Kidney (tissue), 13 donors: ENCODE measurements at regions not wholly inside any gene's neighbourhood (a gene's known extent, or its start where the extent isn't known, plus 50 kb on each side); places are given as distances from the start of the nearest gene placed in this dataset.

Experiments
- DNase-seq, 5 donors: peaks; one replicate each; pipeline ENCODE4 v3.0.0-alpha.2; 2013 to 2020
- FAIRE-seq: peaks from 2 replicates; lab custom pipeline; 2012; peaks lifted over from hg19 to GRCh38; lab: Jason Lieb, UNC
- H3K27ac ChIP-seq, 2 donors: one replicate each; pipeline ENCODE4 v1.7.0; 2013; ENCODE audit warnings: low read depth in 2 of 2, low read length in 2 of 2, inconsistent platforms in 1 of 2
- H3K27me3 ChIP-seq: one replicate; pipeline ENCODE4 v1.7.1; 2013; ENCODE audit warnings: low read length, inconsistent platforms; ENCODE audit not compliant: control insufficient read depth, insufficient read depth
- H3K36me3 ChIP-seq, 3 donors: one replicate each; pipeline versions ENCODE4 v1.7.0 to v1.7.1; 2013; ENCODE audit warnings: low read length in 3 of 3, control low read depth in 1 of 3, inconsistent platforms in 1 of 3; ENCODE audit not compliant: insufficient read depth in 3 of 3, control insufficient read depth in 2 of 3
- H3K4me1 ChIP-seq, 3 donors: one replicate each; pipeline versions ENCODE4 v1.7.0 to v1.7.1; 2013; ENCODE audit warnings: low read length in 3 of 3, inconsistent platforms in 1 of 3, low read depth in 1 of 3; ENCODE audit not compliant: control insufficient read depth in 2 of 3, insufficient read depth in 2 of 3
- H3K4me3 ChIP-seq, 3 donors: one replicate each; pipeline versions ENCODE4 v1.7.0 to v1.8.1; 2013; ENCODE audit warnings: low read length in 3 of 3, control low read depth in 1 of 3, inconsistent platforms in 1 of 3
- H3K9ac ChIP-seq, 3 donors: one replicate each; pipeline versions ENCODE4 v1.7.0 to v1.7.1; 2013; ENCODE audit warnings: low read length in 3 of 3, control low read depth in 1 of 3, inconsistent platforms in 1 of 3
- H3K9me3 ChIP-seq, 3 donors: one replicate each; pipeline versions ENCODE4 v1.7.0 to v1.7.1; 2013; ENCODE audit warnings: low read length in 3 of 3, control low read depth in 1 of 3, inconsistent platforms in 1 of 3; ENCODE audit not compliant: control insufficient read depth in 2 of 3, insufficient read depth in 1 of 3
- CTCF ChIP-seq: IDR thresholded peaks from 3 replicates; pipeline ENCODE4 v1.5.1; 2012; ENCODE audit warnings: mild to moderate bottlenecking, moderate library complexity, borderline replicate concordance; ENCODE audit not compliant: insufficient read depth; ENCODE audit errors: extremely low read depth
- intact Hi-C: fragments of 100-400 bp; cut with DNase I; formaldehyde crosslinking; loops from one replicate; pipeline ENCODE4 v1.11.1; 2022
- donor health status: control.
- donor health status: control.
- donor health status: control.
- donor health status: control.
- donor health status: control.
- donor health status: DM: yes; HTN: yes; CAD: no.
- donor health status: Normal renal cell carcinoma (clear cell type).

GRCh38 chr3:24042174-24043059 is 97.3 kb downstream of the NR1D2 start:
- FAIRE-seq (peak; percentile 45), DNase-seq (no peak)
- H3K27ac ChIP-seq, result peak overlapping the region; percentile 33 to 68
- H3K9ac ChIP-seq, result no peak overlapping the region
- peaks cover 0 to 4% (median 4%) of the 10 kb centered on the region in 3 donors for H3K4me1 ChIP-seq
- no peaks in the 10 kb centered on the region for H3K9me3 ChIP-seq
- TF ChIP-seq CTCF, result no peak
- no peaks in the 10 kb centered on the region for H3K36me3 ChIP-seq
- intact Hi-C loops, result no loop called here
- peak overlapping the region in 2 of 3 donors; percentile 4 to 28 for H3K4me3 ChIP-seq
- H3K27me3 ChIP-seq, result no peaks in the 10 kb centered on the region

DNA sequence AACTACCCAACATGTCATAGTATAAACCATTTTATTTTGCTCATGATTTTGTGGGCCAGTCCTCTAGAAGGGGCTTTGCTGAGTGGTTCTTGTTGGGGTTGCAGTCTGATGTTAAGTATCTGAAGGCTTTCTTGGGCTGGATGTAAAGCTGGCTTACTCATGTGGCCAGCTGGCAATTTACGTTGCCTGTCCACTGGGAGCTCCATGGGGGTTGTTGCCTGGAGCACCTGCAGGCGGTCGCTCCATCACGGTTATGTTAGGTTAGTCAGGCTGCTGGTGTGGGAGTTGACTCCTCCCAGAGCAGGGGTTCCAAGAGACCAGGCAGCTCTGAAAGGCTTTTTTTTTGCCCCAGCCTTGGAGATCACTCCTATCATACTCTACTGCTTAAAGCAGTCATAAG is 98.1 kb downstream of the NR1D2 start:
- Histone ChIP-seq H3K4me3 (no peak overlapping the region), H3K9me3 (no peaks in the 10 kb centered on the region), H3K36me3 (no peaks in the 10 kb centered on the region), H3K4me1 (peaks cover 0 to 4% (median 4%) of the 10 kb centered on the region in 3 donors), H3K27ac (peak overlapping the region; percentile 33 to 44), H3K9ac (no peak overlapping the region), H3K27me3 (no peaks in the 10 kb centered on the region)
- no peak for DNase-seq
- FAIRE-seq, result no peak
- intact Hi-C loops, result no loop called here
- no peak for TF ChIP-seq CTCF

GRCh38 chr3:24043985-24044384 is 98.9 kb downstream of the NR1D2 start:
- DNase-seq, result no peak
- intact Hi-C loops, result no loop called here
- Histone ChIP-seq H3K27ac (no peak overlapping the region), H3K9me3 (no peaks in the 10 kb centered on the region), H3K4me3 (no peak overlapping the region), H3K4me1 (peaks cover 0 to 4% (median 4%) of the 10 kb centered on the region in 3 donors), H3K27me3 (no peaks in the 10 kb centered on the region), H3K9ac (no peak overlapping the region), H3K36me3 (no peaks in the 10 kb centered on the region)
- TF ChIP-seq CTCF, result no peak
- no peak for FAIRE-seq
